GM21786 (cell line): ENCODE measurements at regions not wholly inside any gene's neighbourhood (a gene's known extent, or its start where the extent isn't known, plus 50 kb on each side); places are given as distances from the start of the nearest gene placed in this dataset.

ENCODE experiments used
- ATAC-seq: cut with Tn5 transposase; IDR thresholded peaks from one replicate; pipeline ENCODE4 v1.9.1; 2021; ENCODE audit not compliant: unreplicated experiment

DNA sequence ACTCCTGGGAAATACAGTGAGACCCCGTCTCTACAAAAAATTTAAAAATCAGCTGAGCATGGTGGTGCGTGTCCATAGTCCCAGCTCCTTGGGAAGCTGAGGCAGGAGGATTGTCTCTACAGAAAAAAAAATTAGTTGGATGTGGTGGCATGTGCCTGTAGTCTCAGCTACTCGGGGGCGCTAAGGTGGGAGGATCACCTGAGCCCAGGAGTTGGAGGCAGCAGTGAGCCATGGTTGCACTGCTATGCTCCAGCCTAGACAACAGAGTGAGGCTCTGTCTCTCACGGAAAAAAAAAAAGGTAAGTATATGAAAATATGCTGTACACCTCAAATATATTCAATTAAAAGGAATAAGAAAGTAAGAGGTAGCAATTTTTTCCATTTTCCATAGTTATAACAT lies 92.5 kb upstream of the TGIF1 start:
- ATAC-seq = no peak

DNA sequence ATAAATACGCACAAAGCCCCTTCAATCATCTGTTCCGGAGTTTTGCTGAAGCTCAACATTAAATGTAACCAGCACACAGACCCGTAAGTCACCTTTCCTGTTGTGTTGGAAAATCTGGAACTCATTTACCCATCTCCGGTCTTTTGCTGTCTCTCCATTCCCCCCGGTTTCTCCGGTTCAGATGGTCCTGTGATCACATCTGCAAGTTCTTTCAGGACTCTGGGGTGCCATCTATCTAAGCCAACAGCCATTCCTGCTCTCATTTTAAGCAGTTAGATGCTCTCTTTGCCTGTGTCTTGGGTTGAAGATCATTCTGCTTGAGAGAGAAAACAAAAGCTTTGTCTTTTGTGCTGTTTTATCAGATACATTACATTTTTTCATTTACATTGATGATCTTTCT lies 91.7 kb upstream of the TGIF1 start:
- ATAC-seq = no peak

DNA sequence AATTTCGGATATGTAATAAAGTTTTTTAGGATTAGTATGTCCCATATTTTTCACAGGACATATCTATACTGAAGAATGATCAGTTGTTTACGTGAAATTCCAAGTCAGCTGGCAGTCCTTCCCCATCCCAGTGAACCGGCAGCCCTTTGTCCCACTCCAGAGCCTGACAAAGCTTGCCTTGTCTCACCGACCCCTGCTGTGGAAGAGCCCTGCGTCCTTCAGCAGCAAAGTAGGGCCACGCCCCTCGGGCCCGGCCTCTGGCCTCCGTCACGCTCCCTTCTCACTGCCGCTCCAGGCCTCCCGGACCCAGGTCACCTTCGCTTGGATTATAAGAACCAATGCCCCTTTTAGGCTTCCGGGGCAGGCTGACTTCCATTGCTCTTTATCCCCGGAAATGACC lies 89.8 kb upstream of the TGIF1 start:
- ATAC-seq = no peak

DNA sequence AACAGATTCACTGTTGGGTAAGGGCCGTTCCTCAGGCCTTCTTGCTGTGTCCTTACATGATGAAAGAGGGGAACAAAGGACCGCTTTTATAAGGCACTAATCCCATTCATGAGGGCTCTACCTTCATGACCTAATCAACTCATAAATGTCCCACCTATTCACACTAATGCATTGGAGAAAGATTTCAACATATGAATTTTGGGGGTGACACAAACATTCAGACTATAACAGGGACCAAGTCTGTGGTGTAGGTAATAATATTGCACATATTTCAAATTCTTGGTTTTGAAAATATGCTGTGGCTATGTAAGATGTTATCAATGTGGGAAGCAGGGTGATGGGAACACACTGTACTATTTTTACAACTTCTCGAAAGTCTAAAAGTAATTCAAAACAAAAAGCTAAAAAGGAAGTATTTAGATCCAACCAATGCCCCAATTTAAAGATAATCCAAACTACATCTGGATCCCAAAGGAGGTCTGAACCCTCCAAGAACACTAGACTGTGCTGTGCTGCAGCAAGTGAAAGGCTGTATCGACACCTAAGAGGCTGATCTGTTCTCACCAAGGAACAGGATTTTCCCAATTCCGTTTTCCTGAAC lies 82.4 kb upstream of the TGIF1 start:
- ATAC-seq = no peak

DNA sequence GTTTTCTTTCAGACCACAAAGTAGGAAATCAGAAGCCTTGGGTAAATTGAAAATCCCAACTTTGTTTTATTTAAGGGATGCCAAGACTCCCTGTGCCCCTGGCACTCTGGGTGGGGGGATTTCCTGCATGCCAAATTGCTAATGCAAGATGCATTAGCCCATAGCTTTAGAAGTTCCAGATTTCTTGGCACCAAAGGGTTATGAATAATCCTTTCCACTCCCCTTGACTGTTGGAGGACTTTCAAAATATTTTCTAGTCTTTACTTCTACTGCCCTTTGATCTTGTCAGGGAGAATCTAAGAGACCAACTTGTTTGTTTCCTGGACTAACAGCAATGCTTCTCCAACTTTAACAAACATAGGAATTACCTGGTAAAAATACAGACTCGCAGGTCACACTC lies 81.8 kb upstream of the TGIF1 start:
- no peak for ATAC-seq

DNA sequence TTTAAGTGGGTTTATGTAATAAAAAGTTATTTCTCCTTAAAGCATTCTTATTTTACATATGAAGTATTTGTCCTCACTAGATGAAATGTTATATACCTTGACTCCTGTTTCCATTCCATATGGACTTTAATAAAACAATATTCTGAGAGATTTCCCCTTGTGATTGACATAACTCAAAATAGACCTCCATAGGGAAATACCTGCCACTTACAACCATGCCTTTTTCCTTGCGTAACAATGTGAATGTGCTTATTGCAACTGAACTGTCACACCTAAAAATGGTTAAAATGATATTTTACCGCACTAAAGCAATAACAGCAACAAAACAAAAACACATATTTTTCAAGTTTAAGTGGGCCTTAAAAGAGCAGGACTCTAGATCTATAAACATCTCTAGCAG lies 70.3 kb upstream of the TGIF1 start:
- no peak for ATAC-seq

DNA sequence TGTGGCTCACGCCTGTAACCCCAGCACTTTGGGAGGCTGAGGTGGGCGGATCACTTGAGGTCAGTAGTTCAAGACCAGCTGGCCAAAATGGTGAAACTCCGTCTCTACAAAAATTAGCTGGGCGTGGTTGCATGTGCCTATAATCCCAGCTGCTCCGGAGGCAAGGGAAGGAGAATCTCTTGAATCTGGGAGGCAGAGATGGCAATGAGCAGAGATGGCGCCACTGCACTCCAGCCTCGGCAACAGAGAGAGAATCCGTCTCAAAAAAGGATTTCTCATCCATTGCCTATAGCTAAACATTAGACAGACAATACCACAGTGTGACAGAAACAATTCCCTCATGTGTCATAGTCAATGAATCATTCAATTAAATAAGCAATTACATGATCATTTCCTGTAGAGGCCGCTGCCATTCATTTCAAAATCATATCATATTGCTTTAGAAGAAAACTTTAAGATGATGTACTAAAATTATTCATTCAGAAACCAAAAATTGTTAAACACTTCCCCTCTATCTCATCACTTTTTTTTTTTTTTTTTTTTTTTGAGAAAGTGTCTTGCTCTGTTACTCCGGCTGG lies 69.5 kb upstream of the TGIF1 start:
- ATAC-seq = no peak

DNA sequence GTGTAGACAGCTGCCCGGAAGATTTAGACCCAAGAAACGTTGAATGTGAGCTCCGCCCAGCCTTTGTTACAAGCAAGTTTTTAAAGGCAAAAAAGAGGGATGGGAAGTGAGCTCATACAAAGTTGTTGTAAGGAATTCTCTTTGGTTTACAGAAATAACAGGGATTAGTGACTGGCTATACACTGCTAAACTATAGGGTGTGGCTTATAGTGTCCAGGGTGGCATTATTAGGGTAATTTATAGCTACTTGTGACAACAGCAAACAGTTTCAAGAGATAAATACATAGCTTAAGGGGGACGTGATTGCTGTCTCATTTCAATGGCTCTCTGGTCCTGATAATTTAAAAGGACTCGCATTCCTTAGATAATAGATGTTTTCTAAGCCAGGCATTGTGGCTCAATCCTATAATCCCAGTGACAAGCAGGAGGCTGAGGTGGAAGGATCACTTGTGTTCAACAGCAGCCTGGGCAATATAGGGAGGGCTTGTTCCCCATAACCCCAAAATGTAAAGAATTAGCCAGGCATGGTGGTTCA lies 66.5 kb upstream of the TGIF1 start:
- no peak for ATAC-seq

DNA sequence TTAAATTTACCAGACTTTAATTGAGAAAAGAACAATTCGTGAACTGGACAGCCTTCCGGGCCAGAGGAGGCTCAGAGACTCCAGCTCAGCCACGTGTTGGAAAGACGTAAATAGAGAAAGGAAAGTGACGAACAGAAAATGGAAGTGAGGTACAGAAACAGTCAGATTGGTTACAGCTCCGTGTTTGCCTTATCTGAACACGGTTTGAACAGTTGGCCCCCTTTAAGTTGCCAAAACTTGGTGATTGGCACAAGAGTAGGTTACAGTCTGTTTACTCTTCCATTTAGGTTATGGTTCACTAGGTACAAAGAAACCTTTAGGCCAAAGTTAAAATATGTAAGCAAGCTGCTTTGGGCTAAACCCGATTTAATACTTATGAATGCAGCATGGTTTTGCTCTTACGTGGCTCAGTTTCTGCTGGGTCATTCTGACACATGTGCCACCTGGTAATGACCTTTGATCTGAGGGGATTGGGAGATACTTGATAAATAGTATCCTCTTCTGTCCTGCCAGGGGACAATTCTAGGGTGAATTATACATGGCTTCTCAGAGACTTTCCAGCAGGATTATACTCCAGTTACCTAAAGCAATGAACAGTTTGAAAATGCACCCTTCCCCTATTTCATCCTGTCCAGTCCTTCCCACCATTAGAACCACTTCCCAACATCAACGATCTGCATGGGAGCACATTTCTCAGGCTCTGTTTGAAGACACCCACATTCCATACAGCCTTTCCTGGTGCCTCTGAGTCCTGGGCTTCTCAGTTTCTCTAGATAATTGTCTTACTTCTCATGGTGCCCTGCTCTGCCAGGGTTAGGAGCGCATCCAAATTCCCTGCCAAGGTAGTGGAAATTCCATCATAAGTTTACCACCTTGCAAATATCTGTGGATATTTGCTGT lies 65.1 kb upstream of the TGIF1 start:
- ATAC-seq = peak; percentile 78

DNA sequence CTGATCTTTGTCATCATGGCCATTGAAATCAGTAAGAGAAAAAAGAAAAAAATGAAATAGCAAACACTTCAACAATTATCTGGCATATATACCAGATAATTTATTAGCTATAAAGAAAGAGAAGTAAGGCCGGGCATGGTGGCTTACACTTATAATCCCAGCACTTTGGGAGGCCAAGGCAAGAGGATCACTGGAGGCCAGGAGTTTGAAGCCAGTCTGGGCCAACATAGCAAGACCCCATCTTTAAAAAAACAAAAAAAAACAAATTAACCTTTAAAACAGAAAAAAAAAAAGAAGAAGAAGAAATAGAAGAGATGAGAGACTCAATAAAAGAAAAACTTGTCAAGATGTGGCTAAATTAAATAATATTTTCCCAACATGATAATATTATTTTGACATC lies 61.6 kb upstream of the TGIF1 start:
- no peak for ATAC-seq

DNA sequence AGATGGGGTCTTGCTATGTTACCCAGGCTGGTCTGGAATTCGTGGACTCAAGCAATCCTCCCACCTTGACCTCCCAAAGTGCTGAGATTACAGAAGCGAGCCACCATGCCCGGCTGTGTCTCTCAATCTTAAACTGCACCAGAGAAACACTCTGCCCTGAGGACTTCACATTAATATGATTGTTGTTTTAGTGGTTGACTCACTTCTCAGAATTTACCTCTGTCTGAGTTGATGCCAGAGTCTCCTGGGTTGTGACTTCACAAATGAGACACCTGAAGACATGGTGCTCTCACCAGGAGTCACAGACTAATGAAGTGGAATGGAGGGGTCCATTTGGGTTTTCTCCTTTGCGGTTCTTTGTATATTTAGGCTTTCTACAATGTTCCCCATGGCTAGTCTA lies 61.0 kb upstream of the TGIF1 start:
- no peak for ATAC-seq

DNA sequence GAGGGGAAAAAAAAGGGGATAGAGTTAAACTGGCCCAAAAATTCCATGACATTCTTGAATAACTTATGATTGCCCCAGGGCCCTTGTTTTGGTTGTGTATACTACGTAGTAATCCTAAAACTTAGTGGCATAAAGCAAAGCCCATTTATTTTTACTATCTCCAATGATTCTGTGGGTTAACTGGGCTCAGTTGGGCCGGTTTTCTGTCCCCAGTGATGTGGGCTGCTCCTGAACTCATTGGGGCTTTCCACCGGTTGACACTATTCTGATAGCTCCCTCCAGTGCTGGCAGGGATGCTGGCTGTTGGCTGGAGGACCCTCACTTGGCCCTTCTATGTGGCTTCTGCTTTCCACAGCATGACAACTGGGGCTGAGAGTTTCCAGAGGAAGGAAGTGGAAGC lies 60.0 kb upstream of the TGIF1 start:
- no peak for ATAC-seq

DNA sequence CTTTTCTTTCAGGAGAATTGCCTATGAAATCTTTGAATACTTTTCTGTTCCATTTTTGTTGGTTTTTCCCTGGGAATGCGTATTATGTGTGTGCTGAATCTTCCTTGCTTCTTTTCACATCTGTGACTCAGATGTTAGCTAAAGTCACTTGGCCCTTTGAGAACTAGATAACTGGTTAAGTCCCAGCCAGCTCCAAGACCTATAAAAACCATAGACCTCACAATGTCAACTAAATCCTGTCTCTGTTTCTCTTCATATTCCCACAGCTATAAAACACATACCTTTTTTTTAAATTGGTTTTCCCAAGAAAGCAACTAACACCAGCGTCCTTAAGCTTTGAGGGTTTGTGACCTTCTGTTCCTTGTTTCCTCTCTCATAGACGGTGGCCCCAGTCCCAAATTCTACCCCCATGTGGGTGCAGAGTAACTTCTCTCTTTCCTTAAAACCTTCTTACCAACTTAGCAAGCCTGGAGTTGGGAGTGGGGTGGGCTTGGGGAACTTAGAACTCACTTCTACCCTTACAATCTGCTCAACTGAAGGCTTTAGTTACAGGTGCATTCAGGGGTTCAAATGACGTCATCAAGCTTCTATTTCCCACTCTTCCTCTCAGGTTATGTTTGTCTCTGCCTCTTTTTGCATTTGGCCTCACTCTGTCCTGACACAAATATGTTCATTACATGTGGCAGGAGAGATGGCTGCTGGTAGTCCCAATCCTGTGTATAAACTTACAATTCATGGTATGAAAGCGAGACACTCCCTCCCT lies 58.1 kb upstream of the TGIF1 start:
- ATAC-seq = no peak

DNA sequence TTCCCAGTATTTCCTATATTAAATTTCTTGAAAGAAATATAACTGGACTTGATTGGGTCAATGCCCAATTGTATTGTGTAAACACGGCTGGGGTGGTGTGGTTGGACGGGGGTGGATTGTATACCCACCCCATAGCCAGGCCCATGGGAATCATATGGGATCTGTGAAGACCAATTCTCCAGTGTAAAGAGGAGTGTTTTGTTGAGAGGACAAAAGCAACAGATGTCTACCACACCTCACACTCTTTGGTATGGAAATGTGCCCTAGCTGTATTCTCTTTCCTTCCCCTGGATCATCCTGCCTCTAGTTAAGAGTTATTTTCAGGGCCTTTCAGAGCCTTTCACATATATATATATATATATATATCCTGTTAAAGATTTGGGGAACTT lies 57.5 kb upstream of the TGIF1 start:
- no peak for ATAC-seq

DNA sequence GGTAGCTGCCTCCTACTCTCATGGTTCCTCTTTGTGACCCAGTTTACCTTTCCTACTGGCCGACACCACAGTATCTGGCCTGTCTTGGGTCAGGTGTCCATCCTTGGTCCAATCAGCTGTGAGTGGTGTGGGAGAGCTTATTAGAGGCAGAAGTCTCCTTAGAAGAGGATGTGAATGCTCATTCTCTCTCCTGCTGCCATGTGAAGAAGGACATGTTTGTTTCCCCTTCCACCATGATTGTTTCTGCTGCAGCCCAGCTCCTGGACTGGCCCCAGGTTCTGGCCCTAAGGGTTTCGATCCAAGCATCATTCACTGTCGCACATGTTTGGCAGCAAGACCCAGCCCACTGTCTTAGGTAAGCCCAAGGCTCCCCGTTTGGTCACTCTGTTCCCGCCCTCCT lies 55.3 kb upstream of the TGIF1 start:
- ATAC-seq = no peak

DNA sequence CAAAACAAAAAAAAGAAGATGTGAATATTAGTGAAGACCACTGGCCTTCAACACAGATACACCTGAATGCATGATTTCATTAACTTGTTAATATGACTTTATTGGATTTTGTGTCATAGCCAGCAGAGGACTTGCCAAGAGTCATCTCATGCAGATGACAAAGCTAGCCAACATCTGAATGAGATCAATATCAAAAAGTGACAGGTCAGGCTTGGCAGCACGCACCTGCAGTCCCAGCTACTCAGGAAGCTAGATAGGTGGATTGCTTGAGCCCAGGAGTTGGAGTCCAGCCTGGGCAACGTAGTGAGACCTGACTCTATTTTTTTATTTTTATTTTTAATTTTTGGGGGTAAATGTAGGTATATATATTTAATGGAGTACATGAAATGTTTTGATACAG lies 54.5 kb upstream of the TGIF1 start:
- no peak for ATAC-seq

DNA sequence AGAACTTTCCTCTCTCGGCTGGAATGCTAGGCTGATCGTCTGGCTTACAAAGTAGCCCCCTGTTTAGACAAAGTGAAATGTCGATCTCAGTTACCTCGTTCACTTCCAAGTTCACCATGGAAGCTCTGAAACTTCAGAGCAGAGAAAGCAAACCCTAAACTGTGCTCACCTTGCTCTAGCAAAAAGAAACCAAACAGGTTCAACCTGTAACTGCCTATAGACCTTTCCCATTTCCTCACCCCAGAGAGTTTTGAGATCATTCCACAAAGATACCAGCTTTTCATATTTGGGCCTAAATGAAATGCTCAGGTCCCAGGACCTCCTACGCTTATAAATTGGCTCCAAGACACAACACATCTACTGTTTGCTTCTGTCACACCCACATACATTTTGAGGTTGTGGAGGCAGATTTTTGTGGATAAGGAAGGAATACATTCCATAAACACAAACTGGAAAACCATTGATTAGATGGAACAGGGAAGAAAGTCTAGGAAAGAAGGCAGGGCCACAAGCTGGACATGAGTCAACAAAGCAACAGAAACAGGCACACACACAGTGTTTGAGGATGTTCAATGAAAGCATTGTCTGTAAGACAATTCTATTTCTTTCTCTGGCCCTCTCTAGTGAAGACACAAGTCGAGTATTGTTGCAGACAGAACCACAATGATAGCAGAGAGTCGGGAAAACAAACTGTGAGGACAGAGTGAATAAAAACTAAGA lies 52.8 kb upstream of the TGIF1 start:
- ATAC-seq = no peak

DNA sequence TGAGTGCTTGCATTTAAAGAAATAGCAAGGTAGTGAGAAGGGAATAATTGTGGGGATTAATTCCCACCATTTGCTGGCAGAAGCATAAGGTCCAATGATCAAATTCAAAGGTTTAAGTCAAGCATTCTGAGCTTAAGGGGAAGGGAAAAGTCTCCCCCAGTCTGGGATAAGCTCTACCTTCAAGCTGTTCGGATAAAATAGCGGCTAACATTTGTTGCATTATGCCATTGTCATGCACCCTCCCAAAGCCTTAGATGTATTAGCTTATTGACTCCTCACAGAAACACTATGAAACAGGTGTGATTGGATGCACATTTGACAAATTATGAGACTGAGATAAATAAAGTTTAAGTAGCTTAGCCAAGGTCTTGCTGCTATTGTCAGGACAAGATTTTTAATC lies 52.2 kb upstream of the TGIF1 start:
- no peak for ATAC-seq
